ENCODE measurements at regions not wholly inside any gene's neighbourhood (a gene's known extent, or its start where the extent isn't known, plus 50 kb on each side); places are given as distances from the start of the nearest gene placed in this dataset.

DNA sequence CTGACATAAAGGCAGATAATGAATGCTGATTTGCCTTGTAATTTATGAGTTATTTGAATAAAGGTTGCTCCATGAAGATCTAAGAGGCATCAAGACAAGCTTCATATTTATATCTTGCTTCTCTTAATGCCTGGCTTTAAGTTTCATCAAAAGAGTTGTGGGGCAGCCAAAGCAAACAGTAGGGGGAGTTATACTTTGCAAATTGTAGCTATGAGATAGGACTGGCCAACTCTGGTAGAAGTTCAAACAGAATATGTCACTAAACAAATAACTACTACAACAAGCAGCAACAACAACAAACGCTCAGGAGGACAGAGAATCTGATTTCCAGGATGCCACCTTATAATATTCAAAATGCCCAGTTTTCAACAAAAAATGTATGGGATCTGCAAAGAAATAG is 69.1 kb upstream of the PLAC1 start:
- Histone ChIP-seq H4K20me1 (ENCODE audit: insufficient read depth, low read length) (no peaks in the 10 kb centered on the region), H3K9me3 (replicated peaks in 1 of 2; ENCODE audit: control insufficient read depth in 1 of 2, insufficient read depth in 1 of 2, low read length in 2 of 2) (no peaks in the 10 kb centered on the region), H3K27me3 (ENCODE audit: control insufficient read depth in 2 of 2, insufficient read depth in 2 of 2, low read length in 2 of 2) (no peaks in the 10 kb centered on the region), H3K27ac (ENCODE audit: low read depth in 1 of 2, low read length in 2 of 2) (no peak overlapping the region), H3K79me2 (ENCODE audit: insufficient read depth, low read length) (no peaks in the 10 kb centered on the region), H3K4me3 (replicated peaks in 1 of 3; ENCODE audit: low read depth in 2 of 3, low read length in 3 of 3) (no peak overlapping the region), H3K9ac (ENCODE audit: insufficient read depth, low read length, poor library complexity, severe bottlenecking) (no peak overlapping the region), H3K4me1 (ENCODE audit: control insufficient read depth in 1 of 2, insufficient read depth in 2 of 2, low read length in 2 of 2) (no peaks in the 10 kb centered on the region), H3K36me3 (replicated peaks in 1 of 2; ENCODE audit: control insufficient read depth in 1 of 2, insufficient read depth in 2 of 2, low read length in 2 of 2) (no peaks in the 10 kb centered on the region), H2AFZ (ENCODE audit: insufficient read depth, low read depth, low read length, poor library complexity, severe bottlenecking) (no peak overlapping the region), H3K4me2 (replicated peaks; ENCODE audit: extremely low read depth, low read length, poor library complexity, severe bottlenecking) (no peak overlapping the region)
- no peak for TF ChIP-seq CTCF (IDR thresholded peaks at IDR 0.05)
- no peak for DNase-seq
- Mint-ChIP-seq H3K4me3 (no peak overlapping the region), H3K27me3 (ENCODE audit: low read depth in 3 of 3) (peaks cover 0 to 2% (median 1%) of the 10 kb centered on the region in 3 donors), H3K36me3 (no peaks in the 10 kb centered on the region), H3K9me3 (peaks cover 0 to 3% (median 0%) of the 10 kb centered on the region in 7 donors), H3K27ac (no peak overlapping the region), H3K4me1 (no peaks in the 10 kb centered on the region)
- intact Hi-C loops (cut with micrococcal nuclease) = no loop called here
- WGBS (ENCODE audit: insufficient coverage) = no CpG with 5 or more reads among the region's 1 CpG

DNA sequence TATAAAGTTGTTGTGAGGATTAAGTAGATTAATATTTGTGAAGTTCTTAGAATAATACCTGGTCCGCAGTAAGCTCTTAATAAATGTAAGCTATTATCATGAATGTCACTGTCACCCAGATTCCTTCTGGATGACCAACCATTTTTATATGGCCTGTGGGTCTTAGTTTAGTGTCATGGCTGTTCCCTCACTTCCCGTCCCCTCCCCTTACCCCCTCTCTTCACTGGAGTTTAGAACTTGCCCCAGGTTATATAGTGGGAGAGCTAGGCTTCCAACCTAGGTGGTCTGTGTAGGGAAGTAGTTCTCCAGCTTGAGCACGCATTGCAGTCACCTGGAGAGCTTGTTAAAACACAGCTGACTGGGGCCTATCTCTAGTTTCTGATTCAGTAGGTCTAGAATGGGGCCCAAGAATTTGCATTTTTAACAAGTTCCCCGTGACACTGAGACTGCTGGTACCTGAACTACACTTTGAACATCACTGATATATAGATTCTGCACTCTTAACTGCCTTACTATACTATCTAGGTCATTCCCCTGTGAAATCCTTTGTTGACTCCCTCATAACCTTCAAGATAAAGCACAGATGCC is 66.9 kb upstream of the PLAC1 start:
- Histone ChIP-seq H3K27ac (ENCODE audit: low read depth in 1 of 2, low read length in 2 of 2) (no peak overlapping the region), H3K4me2 (replicated peaks; ENCODE audit: extremely low read depth, low read length, poor library complexity, severe bottlenecking) (no peak overlapping the region), H3K27me3 (ENCODE audit: control insufficient read depth in 2 of 2, insufficient read depth in 2 of 2, low read length in 2 of 2) (no peaks in the 10 kb centered on the region), H3K4me3 (replicated peaks in 1 of 3; ENCODE audit: low read depth in 2 of 3, low read length in 3 of 3) (no peak overlapping the region), H3K36me3 (replicated peaks in 1 of 2; ENCODE audit: control insufficient read depth in 1 of 2, insufficient read depth in 2 of 2, low read length in 2 of 2) (no peaks in the 10 kb centered on the region), H3K79me2 (ENCODE audit: insufficient read depth, low read length) (no peaks in the 10 kb centered on the region), H3K4me1 (ENCODE audit: control insufficient read depth in 1 of 2, insufficient read depth in 2 of 2, low read length in 2 of 2) (no peaks in the 10 kb centered on the region), H4K20me1 (ENCODE audit: insufficient read depth, low read length) (no peaks in the 10 kb centered on the region), H3K9me3 (replicated peaks in 1 of 2; ENCODE audit: control insufficient read depth in 1 of 2, insufficient read depth in 1 of 2, low read length in 2 of 2) (no peaks in the 10 kb centered on the region), H2AFZ (ENCODE audit: insufficient read depth, low read depth, low read length, poor library complexity, severe bottlenecking) (no peak overlapping the region), H3K9ac (ENCODE audit: insufficient read depth, low read length, poor library complexity, severe bottlenecking) (no peak overlapping the region)
- H3K9me3 Mint-ChIP-seq = peaks cover 0 to 1% (median 0%) of the 10 kb centered on the region in 7 donors
- no CpG with 5 or more reads among the region's 4 CpGs for WGBS (ENCODE audit: insufficient coverage)
- H3K27ac Mint-ChIP-seq = no peak overlapping the region
- H3K36me3 Mint-ChIP-seq = no peaks in the 10 kb centered on the region
- H3K4me3 Mint-ChIP-seq = no peak overlapping the region
- no peak for DNase-seq
- H3K4me1 Mint-ChIP-seq = no peaks in the 10 kb centered on the region
- peaks cover 0 to 4% (median 3%) of the 10 kb centered on the region in 3 donors for H3K27me3 Mint-ChIP-seq (ENCODE audit: low read depth in 3 of 3)
- intact Hi-C loops (cut with micrococcal nuclease) = no loop called here
- no peak for TF ChIP-seq CTCF (IDR thresholded peaks at IDR 0.05)

All from CD14-positive monocyte (primary cell).